ENCODE measurements at regions not wholly inside any gene's neighbourhood (a gene's known extent, or its start where the extent isn't known, plus 50 kb on each side); places are given as distances from the start of the nearest gene placed in this dataset.
"Not testable (repeated sequence)": the region's sequence is repeated elsewhere in the genome, so short reads cannot be mapped to it uniquely, and the experiment has no call there.

- no peaks in the 10 kb centered on the region for H3K36me3 Mint-ChIP-seq
- H3K9me3 Mint-ChIP-seq, result no peaks in the 10 kb centered on the region
These were observed 320.8 kb downstream of the CBLN1 start for GRCh38 chr16:48960830-48961229.

DNA sequence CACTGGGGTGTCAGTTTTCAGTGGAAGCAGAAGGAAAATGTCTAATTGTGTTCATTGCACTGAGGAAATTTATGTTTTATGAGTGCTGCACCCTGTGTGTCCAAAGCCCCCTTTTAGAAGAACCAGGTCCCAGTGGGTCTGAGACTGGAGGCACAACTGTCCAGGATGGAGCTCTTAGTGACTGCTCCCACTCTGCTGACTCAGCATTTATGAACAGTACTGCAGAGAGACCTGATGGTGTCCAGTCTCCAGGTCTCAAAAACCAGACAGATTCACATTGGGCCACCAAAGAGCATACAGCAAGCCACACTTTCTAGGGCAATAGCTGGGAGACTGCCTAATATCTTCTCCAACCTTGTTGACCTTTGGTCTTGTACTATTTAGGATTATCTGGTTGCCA lies 321.9 kb downstream of the CBLN1 start:
- DNase-seq (ENCODE audit: low spot score in 2 of 2) (no peak), ATAC-seq (no peak)
- Mint-ChIP-seq H3K36me3 (no peaks in the 10 kb centered on the region), H3K27ac (no peak overlapping the region), H3K9me3 (no peaks in the 10 kb centered on the region)

More at GRCh38 chr16:48960830-48961229, 320.8 kb downstream of the CBLN1 start:
- no peak for ATAC-seq
- H3K27ac Mint-ChIP-seq, result no peak overlapping the region
- DNase-seq (ENCODE audit: low spot score in 2 of 2), result no peak

- ATAC-seq (no peak), DNase-seq (ENCODE audit: low spot score in 2 of 2) (no peak)
- no peak overlapping the region for H3K27ac Mint-ChIP-seq
- H3K36me3 Mint-ChIP-seq, result no peaks in the 10 kb centered on the region
- no peaks in the 10 kb centered on the region for H3K9me3 Mint-ChIP-seq
These were observed 322.4 kb downstream of the CBLN1 start for GRCh38 chr16:48959204-48959603.

DNA sequence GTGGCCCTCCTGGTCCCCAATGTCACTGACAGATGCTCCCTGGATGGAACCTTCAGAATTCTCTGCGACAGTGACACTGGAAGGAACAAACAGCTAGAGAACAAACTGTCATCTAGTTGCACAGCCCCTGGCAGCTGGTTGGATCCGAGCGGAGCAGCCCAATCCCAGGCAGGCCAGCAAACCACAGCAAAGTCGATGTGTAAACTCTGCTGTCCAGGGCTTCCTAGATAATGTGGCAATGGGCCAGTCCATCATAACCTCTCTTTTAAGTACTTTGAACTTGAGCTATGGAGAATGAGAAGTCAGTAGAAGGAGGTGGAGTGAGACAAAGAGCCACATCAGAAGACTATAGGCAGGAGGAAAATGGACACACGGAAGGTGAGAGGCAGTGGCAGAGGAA lies 323.0 kb downstream of the CBLN1 start:
- Mint-ChIP-seq H3K27ac (no peak overlapping the region), H3K36me3 (no peaks in the 10 kb centered on the region), H3K9me3 (peaks cover 0 to 2% of the 10 kb centered on the region in 2 donors)
- ATAC-seq (no peak), DNase-seq (ENCODE audit: low spot score in 2 of 2) (no peak)

DNA sequence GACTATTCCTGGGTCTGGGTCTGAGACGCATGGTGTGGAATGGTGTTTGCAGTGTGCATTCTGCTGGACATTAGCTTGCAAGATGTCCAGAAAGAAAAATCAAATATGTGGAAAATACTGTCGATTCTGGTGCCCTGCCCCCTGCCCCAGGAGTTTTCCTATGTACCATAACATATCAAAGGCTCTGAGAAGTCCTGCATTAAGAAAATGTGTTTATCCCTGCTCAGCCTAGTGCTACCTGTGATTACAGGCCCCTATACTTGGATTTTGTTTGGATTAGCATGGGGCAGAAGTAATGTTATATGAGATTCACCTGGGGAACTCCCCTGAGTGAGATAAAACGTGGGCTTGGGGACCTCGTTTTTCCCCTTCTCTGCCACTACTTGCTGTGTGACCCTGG lies 325.0 kb downstream of the CBLN1 start:
- no peaks in the 10 kb centered on the region for H3K36me3 Mint-ChIP-seq
- ATAC-seq (no peak), DNase-seq (ENCODE audit: low spot score in 2 of 2) (no peak)
- H3K9me3 Mint-ChIP-seq, result peaks cover 0 to 3% of the 10 kb centered on the region in 2 donors
- no peak overlapping the region for H3K27ac Mint-ChIP-seq

GRCh38 chr16:48955837-48956236 lies 325.8 kb downstream of the CBLN1 start:
- ATAC-seq, result no peak
- H3K27ac Mint-ChIP-seq, result no peak overlapping the region
- peaks cover 0 to 3% of the 10 kb centered on the region in 2 donors for H3K9me3 Mint-ChIP-seq
- no peak for DNase-seq (ENCODE audit: low spot score in 2 of 2)
- no peaks in the 10 kb centered on the region for H3K36me3 Mint-ChIP-seq

DNA sequence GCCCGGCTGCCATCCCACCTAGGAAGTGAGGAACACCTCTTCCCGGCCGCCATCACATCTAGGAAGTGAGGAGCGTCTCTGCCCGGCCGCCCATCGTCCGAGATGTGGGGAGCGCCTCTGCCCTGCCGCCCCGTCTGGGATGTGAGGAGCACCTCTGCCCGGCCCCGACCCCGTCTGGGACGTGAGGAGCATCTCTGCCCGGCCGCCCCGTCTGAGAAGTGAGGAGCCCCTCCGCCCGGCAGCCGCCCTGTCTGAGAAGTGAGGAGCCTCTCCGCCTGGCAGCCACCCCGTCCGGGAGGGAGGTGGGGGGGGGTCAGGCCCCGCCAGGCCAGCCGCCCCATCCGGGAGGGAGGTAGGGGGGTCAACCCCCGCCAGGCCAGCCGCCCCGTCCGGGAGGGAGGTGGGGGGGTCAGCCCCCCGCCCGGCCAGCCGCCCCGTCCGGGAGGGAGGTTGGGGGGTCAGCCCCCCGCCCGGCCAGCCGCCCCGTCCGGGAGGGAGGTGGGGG lies 330.0 kb downstream of the CBLN1 start:
- not testable (repeated sequence) for H3K36me3 Mint-ChIP-seq; DNase-seq (ENCODE audit: low spot score in 2 of 2); ATAC-seq; H3K27ac Mint-ChIP-seq
- peaks cover 7 to 14% of the 10 kb centered on the region in 2 donors for H3K9me3 Mint-ChIP-seq

GRCh38 chr16:48950184-48950583 lies 331.5 kb downstream of the CBLN1 start:
- ATAC-seq, result no peak
- no peak overlapping the region for H3K27ac Mint-ChIP-seq
- no peak for DNase-seq (ENCODE audit: low spot score in 2 of 2)
- peaks cover 7 to 14% of the 10 kb centered on the region in 2 donors for H3K9me3 Mint-ChIP-seq
- H3K36me3 Mint-ChIP-seq, result no peaks in the 10 kb centered on the region

- Mint-ChIP-seq H3K9me3 (peaks cover 7 to 14% of the 10 kb centered on the region in 2 donors), H3K36me3 (no peaks in the 10 kb centered on the region), H3K27ac (no peak overlapping the region)
- DNase-seq (ENCODE audit: low spot score in 2 of 2) (no peak), ATAC-seq (no peak)
These were observed 332.0 kb downstream of the CBLN1 start for GRCh38 chr16:48949636-48950035.

DNA sequence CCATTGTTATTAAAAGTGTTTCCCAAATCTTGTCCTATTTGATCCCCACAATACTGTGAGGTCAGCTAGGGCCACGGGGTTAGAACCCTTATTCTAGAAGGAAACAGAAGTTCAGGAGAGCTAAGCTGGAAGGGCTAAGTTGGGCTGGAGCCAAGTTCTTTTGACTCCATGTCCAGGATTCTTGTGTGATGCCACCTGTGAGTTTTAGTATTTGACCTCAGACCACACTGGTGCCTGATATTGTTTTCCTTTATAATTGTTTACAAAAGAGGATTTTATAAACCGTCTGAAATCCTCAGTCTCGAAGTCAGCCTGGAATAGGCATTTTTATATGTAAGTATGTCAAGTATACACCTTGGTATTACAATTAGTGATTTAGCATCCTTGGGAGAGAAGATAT lies 332.7 kb downstream of the CBLN1 start:
- peaks cover 11 to 14% of the 10 kb centered on the region in 2 donors for H3K9me3 Mint-ChIP-seq
- DNase-seq (ENCODE audit: low spot score in 2 of 2) (no peak), ATAC-seq (no peak)
- no peaks in the 10 kb centered on the region for H3K36me3 Mint-ChIP-seq
- H3K27ac Mint-ChIP-seq, result no peak overlapping the region

DNA sequence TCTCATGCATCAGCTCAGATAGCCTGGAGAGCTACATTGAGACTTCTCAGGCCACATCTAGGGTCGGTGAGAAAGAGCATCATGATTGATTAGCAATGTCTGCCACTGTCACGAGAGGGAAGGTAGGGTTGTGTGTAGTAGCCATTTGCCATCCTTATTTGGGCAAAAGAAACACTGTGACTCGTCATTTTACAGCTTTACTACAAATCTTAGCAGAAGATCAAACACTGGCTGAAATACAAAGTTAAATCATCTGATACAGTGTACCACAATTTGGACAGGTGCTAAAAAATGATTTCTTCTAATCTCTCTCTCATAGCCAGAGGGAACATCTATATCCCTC lies 334.3 kb downstream of the CBLN1 start:
- ATAC-seq (no peak), DNase-seq (ENCODE audit: low spot score in 2 of 2) (no peak)
- Mint-ChIP-seq H3K9me3 (peaks cover 11 to 14% of the 10 kb centered on the region in 2 donors), H3K36me3 (no peaks in the 10 kb centered on the region), H3K27ac (no peak overlapping the region)

- H3K36me3 Mint-ChIP-seq, result no peaks in the 10 kb centered on the region
- H3K27ac Mint-ChIP-seq, result no peak overlapping the region
- H3K9me3 Mint-ChIP-seq, result peaks cover 11 to 15% of the 10 kb centered on the region in 2 donors
- DNase-seq (ENCODE audit: low spot score in 2 of 2) (no peak), ATAC-seq (no peak)
These were observed 334.8 kb downstream of the CBLN1 start for GRCh38 chr16:48946686-48947370.

DNA sequence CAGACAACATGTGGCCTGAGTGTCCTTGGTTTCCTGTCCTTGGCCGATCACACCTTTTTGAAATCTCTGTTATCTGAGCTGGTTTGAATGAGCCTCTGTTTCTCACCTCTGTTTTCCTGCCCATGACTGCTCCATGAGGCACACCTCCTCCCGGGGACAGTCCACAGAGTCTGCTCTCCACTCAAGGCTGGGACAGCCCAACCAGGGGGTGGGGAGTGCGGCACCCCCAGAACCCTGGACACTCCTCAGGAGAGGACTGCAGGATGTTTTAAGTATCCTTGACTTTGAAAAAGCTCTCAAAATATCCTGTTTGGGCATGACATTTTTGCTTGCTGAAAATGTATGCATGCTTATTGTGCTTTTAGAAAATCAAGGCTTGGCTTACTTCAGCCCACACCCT lies 333.0 kb upstream of the N4BP1 start:
- peaks cover 13 to 14% of the 10 kb centered on the region in 2 donors for H3K9me3 Mint-ChIP-seq
- DNase-seq (ENCODE audit: low spot score in 2 of 2) (no peak), ATAC-seq (no peak)
- peaks cover 0 to 5% of the 10 kb centered on the region in 2 donors for H3K36me3 Mint-ChIP-seq
- H3K27ac Mint-ChIP-seq, result no peak overlapping the region

- H3K27ac Mint-ChIP-seq, result no peak overlapping the region
- peaks cover 0 to 5% of the 10 kb centered on the region in 2 donors for H3K36me3 Mint-ChIP-seq
- DNase-seq (ENCODE audit: low spot score in 2 of 2) (no peak), ATAC-seq (no peak)
- H3K9me3 Mint-ChIP-seq, result peaks cover 6% of the 10 kb centered on the region in 2 donors
These were observed 326.8 kb upstream of the N4BP1 start for GRCh38 chr16:48936811-48937210.

GRCh38 chr16:48932216-48932855 lies 322.4 kb upstream of the N4BP1 start:
- Mint-ChIP-seq H3K36me3 (no peaks in the 10 kb centered on the region), H3K9me3 (peaks cover 0 to 11% of the 10 kb centered on the region in 2 donors), H3K27ac (no peak overlapping the region)
- DNase-seq (ENCODE audit: low spot score in 2 of 2), result no peak
- no peak for ATAC-seq

DNA sequence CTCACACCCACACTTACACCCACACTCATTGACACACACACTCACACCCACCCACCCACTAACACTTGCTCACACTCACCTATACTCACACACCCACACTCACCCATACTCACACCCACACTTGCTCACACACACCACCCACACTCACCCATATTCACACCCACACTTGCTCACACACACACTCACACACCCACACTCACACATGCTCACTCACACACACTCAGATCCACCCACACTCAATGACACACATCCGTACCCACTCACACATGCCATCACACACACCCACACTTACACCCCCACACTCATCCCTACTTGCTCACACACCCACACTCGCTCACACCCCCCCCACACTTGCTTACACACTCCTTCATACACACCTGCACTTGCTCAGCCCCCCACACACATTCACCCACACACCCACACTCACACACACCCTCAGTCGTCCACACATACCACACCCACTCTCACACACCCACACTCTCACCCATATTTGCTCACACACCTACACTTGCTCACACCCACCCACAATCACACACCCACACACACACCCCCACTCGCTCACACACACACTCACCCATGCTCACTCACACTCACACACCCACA lies 321.1 kb upstream of the N4BP1 start:
- H3K9me3 Mint-ChIP-seq, result peaks cover 6 to 20% of the 10 kb centered on the region in 2 donors
- DNase-seq (ENCODE audit: low spot score in 2 of 2) (no peak), ATAC-seq (no peak)
- no peak overlapping the region for H3K27ac Mint-ChIP-seq
- no peaks in the 10 kb centered on the region for H3K36me3 Mint-ChIP-seq

DNA sequence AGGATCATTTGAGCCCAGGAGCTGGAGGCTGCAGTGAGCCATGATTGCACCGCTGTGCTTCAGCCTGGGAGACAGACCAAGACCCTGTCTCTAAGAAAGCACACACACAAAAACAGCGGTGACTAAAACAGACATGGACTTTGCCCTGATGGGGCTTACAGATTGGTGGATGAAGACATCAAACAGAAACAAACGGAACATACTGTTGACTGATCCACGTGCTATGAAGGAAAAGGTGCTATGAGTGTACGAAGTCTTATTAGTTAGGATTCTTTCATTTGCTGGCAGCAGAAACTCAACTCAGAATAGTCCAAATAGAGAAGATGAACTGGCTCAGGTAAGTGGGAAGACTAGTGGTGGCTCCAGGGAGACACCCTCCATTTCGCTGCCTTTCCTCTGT lies 309.8 kb upstream of the N4BP1 start:
- H3K9me3 Mint-ChIP-seq, result peaks cover 0 to 10% of the 10 kb centered on the region in 2 donors
- H3K27ac Mint-ChIP-seq, result no peak overlapping the region
- no peaks in the 10 kb centered on the region for H3K36me3 Mint-ChIP-seq
- ATAC-seq (no peak), DNase-seq (ENCODE audit: low spot score in 2 of 2) (no peak)
